ENCODE measurements at regions not wholly inside any gene's neighbourhood (a gene's known extent, or its start where the extent isn't known, plus 50 kb on each side); places are given as distances from the start of the nearest gene placed in this dataset.

- TF ChIP-seq EZH2 (IDR thresholded peaks at IDR 0.05; ENCODE audit: borderline replicate concordance, low read length): no peak
- TF ChIP-seq, protein P1, sequence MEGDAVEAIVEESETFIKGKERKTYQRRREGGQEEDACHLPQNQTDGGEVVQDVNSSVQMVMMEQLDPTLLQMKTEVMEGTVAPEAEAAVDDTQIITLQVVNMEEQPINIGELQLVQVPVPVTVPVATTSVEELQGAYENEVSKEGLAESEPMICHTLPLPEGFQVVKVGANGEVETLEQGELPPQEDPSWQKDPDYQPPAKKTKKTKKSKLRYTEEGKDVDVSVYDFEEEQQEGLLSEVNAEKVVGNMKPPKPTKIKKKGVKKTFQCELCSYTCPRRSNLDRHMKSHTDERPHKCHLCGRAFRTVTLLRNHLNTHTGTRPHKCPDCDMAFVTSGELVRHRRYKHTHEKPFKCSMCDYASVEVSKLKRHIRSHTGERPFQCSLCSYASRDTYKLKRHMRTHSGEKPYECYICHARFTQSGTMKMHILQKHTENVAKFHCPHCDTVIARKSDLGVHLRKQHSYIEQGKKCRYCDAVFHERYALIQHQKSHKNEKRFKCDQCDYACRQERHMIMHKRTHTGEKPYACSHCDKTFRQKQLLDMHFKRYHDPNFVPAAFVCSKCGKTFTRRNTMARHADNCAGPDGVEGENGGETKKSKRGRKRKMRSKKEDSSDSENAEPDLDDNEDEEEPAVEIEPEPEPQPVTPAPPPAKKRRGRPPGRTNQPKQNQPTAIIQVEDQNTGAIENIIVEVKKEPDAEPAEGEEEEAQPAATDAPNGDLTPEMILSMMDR (conservative IDR thresholded peaks at IDR 0.05 in 1 of 2, IDR thresholded peaks at IDR 0.05 in 1 of 2; ENCODE audit: extremely low read depth in 1 of 2, insufficient read depth in 1 of 2, low read depth in 1 of 2, low read length in 2 of 2): no peak
Observed at GRCh38 chr11:82303671-82304070, 430.0 kb downstream of the FAM181B start.

Measured in mammary epithelial cell (primary cell).